Testis (tissue), 2 donors: ENCODE measurements at regions not wholly inside any gene's neighbourhood (a gene's known extent, or its start where the extent isn't known, plus 50 kb on each side); places are given as distances from the start of the nearest gene placed in this dataset.

ENCODE experiments used
- CTCF ChIP-seq, 3 experiments: fragments of 450-650 bp in 2 of 3; fragments of 200-600 bp in 1 of 3; sonication (generic) in 1 of 3; IDR thresholded peaks; one replicate each; pipeline ENCODE4 v1.5.1; 2016 to 2019; ENCODE audit warnings: antibody characterized with exemption in 3 of 3, mild to moderate bottlenecking in 2 of 3, moderate library complexity in 1 of 3
- POLR2A ChIP-seq: fragments of 450-650 bp; IDR thresholded peaks from one replicate; pipeline ENCODE4 v1.6.1; 2017; ENCODE audit warnings: antibody characterized with exemption, mild to moderate bottlenecking, moderate library complexity

GRCh38 chr12:65637150-65637549 lies 187.1 kb upstream of the HMGA2 start:
- TF ChIP-seq CTCF (IDR thresholded peaks at IDR 0.05) (no peak), POLR2A (no peak)
